ENCODE measurements at regions not wholly inside any gene's neighbourhood (a gene's known extent, or its start where the extent isn't known, plus 50 kb on each side); places are given as distances from the start of the nearest gene placed in this dataset.

DNA sequence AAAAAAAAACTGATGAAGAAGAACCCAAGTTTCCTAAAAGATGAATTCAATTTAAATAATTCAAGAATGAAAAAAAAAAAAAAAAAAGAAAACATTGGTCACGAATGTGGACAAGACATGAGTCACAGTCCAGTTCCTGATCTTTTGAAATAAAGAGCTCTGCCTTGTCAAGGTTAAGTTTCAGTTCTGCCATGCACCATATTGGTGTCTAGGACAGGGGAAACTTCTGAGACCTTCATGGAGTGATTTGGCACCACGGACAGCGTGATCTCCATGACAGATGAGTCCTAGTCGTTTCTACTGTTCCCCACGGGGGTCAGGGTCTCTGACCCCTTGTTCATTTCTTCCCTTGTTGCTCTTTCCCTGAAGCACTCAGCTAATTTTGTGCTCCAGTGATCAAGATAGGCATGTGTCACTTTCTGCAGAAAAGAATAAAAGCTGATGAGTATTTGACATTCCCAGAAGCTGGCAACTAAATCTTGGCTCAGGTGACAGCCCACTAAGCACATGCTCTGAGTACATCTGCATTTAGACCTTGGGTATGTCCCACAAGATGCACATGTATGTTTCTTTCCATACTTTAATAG, 1159.7 kb downstream of the BCL11B start:
- TF ChIP-seq, protein P1, sequence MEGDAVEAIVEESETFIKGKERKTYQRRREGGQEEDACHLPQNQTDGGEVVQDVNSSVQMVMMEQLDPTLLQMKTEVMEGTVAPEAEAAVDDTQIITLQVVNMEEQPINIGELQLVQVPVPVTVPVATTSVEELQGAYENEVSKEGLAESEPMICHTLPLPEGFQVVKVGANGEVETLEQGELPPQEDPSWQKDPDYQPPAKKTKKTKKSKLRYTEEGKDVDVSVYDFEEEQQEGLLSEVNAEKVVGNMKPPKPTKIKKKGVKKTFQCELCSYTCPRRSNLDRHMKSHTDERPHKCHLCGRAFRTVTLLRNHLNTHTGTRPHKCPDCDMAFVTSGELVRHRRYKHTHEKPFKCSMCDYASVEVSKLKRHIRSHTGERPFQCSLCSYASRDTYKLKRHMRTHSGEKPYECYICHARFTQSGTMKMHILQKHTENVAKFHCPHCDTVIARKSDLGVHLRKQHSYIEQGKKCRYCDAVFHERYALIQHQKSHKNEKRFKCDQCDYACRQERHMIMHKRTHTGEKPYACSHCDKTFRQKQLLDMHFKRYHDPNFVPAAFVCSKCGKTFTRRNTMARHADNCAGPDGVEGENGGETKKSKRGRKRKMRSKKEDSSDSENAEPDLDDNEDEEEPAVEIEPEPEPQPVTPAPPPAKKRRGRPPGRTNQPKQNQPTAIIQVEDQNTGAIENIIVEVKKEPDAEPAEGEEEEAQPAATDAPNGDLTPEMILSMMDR (IDR thresholded peaks at IDR 0.05; ENCODE audit: insufficient read depth, low read depth, low read length): no peak
- no peak for TF ChIP-seq EZH2 (IDR thresholded peaks at IDR 0.05; ENCODE audit: insufficient read depth, low read length)

Data from astrocyte (in vitro differentiated cells and primary cell).